ENCODE measurements at regions not wholly inside any gene's neighbourhood (a gene's known extent, or its start where the extent isn't known, plus 50 kb on each side); places are given as distances from the start of the nearest gene placed in this dataset.

DNA sequence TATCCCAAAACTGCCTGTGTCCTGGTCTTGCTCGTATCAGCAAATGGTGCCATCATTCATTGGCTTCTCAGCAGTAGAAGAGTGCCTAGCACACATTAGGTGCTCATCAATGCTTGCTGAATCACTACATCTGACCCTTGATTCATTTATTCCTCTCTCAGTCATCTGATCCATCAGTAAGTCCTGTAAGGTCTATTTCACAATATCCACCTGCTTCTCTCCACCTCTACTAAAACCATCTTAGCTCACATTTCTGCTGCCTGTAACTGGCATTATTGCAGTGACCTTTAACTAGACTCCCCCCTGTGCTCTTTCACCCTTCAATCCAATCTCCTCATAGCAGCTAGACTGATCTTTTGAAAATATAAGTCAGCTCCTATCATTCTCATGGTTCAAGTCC, 387.6 kb upstream of the SPRED2 start:
- H3K9me2 ChIP-seq (replicated peaks; ENCODE audit: low read depth, low read length), result no peaks in the 10 kb centered on the region
- H3K4me3 ChIP-seq (ENCODE audit: low read length, poor library complexity, severe bottlenecking), result no peak overlapping the region
- no peaks in the 10 kb centered on the region for H3K79me2 ChIP-seq (ENCODE audit: insufficient read depth, low read length)
- no peaks in the 10 kb centered on the region for H3F3A ChIP-seq (ENCODE audit: low read depth)
- H3K4me1 ChIP-seq (ENCODE audit: insufficient read depth, low read length, poor library complexity, severe bottlenecking), result no peaks in the 10 kb centered on the region
- H2AFZ ChIP-seq (ENCODE audit: low read length), result no peak overlapping the region
- TF ChIP-seq, protein P1, sequence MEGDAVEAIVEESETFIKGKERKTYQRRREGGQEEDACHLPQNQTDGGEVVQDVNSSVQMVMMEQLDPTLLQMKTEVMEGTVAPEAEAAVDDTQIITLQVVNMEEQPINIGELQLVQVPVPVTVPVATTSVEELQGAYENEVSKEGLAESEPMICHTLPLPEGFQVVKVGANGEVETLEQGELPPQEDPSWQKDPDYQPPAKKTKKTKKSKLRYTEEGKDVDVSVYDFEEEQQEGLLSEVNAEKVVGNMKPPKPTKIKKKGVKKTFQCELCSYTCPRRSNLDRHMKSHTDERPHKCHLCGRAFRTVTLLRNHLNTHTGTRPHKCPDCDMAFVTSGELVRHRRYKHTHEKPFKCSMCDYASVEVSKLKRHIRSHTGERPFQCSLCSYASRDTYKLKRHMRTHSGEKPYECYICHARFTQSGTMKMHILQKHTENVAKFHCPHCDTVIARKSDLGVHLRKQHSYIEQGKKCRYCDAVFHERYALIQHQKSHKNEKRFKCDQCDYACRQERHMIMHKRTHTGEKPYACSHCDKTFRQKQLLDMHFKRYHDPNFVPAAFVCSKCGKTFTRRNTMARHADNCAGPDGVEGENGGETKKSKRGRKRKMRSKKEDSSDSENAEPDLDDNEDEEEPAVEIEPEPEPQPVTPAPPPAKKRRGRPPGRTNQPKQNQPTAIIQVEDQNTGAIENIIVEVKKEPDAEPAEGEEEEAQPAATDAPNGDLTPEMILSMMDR (conservative IDR thresholded peaks at IDR 0.05; ENCODE audit: low read length), result no peak
- no peak for TF ChIP-seq EZH2phosphoT487 (IDR thresholded peaks at IDR 0.05; ENCODE audit: borderline replicate concordance)
- H4K20me1 ChIP-seq (ENCODE audit: insufficient read depth, low read length, poor library complexity, severe bottlenecking), result no peaks in the 10 kb centered on the region
- no peaks in the 10 kb centered on the region for H3K9me3 ChIP-seq (ENCODE audit: insufficient read depth, low read depth, low read length)
- H3K9ac ChIP-seq (ENCODE audit: low read depth, low read length, poor library complexity, severe bottlenecking), result no peak overlapping the region
- H3K27me3 ChIP-seq (ENCODE audit: insufficient read depth, low read length, poor library complexity, severe bottlenecking), result no peaks in the 10 kb centered on the region
- no peak overlapping the region for H3K4me2 ChIP-seq (ENCODE audit: low read depth, low read length, poor library complexity, severe bottlenecking)
- no peaks in the 10 kb centered on the region for H3K36me3 ChIP-seq (ENCODE audit: insufficient read depth, low read length)

DNA sequence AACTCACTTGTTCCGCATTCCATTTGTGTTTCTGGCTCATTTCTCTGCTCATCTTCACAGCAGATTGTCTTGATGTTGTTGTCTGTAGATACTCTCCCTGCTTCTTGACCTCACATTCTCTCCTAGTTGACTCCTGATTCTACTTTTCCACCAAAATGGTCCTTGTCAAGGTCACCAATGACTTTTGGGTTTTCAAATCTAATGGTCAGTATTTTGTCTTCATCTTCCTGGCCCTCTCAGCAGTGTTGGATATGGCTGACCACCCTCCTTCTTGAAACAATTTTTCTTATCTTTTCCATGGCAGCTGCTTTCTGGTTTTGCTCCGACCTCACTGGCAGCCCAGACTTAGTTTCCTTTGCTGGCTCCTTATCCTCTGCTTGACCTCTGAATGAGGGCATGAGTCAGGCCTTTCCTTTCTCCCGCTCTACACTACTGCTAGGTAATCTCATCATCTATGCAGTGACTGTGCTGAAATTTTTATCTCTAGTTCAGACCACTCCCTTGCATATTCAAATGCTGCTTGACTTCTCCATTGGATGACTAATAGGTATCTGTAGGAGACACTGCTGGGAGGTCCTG, 386.6 kb upstream of the SPRED2 start:
- Histone ChIP-seq H4K20me1 (ENCODE audit: insufficient read depth, low read length, poor library complexity, severe bottlenecking) (no peaks in the 10 kb centered on the region), H3K4me1 (ENCODE audit: insufficient read depth, low read length, poor library complexity, severe bottlenecking) (no peaks in the 10 kb centered on the region), H3K9me2 (replicated peaks; ENCODE audit: low read depth, low read length) (no peaks in the 10 kb centered on the region), H3K4me3 (ENCODE audit: low read length, poor library complexity, severe bottlenecking) (no peak overlapping the region), H3K4me2 (ENCODE audit: low read depth, low read length, poor library complexity, severe bottlenecking) (no peak overlapping the region), H3K9me3 (ENCODE audit: insufficient read depth, low read depth, low read length) (no peaks in the 10 kb centered on the region), H3K27me3 (ENCODE audit: insufficient read depth, low read length, poor library complexity, severe bottlenecking) (no peaks in the 10 kb centered on the region), H3K36me3 (ENCODE audit: insufficient read depth, low read length) (no peaks in the 10 kb centered on the region), H3K9ac (ENCODE audit: low read depth, low read length, poor library complexity, severe bottlenecking) (no peak overlapping the region), H2AFZ (ENCODE audit: low read length) (no peak overlapping the region), H3K79me2 (ENCODE audit: insufficient read depth, low read length) (no peaks in the 10 kb centered on the region), H3F3A (ENCODE audit: low read depth) (no peaks in the 10 kb centered on the region)
- no peak for TF ChIP-seq EZH2phosphoT487 (IDR thresholded peaks at IDR 0.05; ENCODE audit: borderline replicate concordance)
- TF ChIP-seq, protein P1 (conservative IDR thresholded peaks at IDR 0.05; ENCODE audit: low read length), result no peak

DNA sequence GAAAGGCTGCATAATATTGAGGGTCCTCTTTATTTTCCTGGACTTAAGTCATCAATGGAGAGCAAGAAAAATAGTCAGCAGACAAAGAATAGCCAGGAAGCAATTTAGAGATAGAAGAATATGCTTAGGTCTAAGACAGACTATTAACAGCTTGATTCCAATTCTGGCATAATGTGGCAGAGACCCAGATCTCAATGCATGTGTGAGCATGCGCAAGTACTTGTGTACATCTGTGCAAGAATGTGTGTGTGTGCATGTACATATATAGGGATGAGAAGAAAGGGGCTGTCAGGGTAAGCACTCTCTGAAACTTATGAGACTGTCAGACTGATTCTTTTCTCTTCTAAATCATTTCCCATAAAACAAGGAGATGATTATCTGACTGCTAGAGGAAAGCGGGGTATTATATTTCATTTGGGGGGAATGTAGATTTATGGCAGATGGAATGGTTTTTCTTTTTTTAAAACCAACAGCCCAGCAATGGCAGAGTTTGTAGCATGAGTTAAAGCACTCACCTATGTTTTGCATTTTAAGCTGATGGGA, 381.3 kb upstream of the SPRED2 start:
- Histone ChIP-seq H4K20me1 (ENCODE audit: insufficient read depth, low read length, poor library complexity, severe bottlenecking) (no peaks in the 10 kb centered on the region), H3K9me3 (ENCODE audit: insufficient read depth, low read depth, low read length) (no peaks in the 10 kb centered on the region), H3K36me3 (ENCODE audit: insufficient read depth, low read length) (no peaks in the 10 kb centered on the region), H3K9me2 (replicated peaks; ENCODE audit: low read depth, low read length) (no peaks in the 10 kb centered on the region), H3K4me3 (ENCODE audit: low read length, poor library complexity, severe bottlenecking) (no peak overlapping the region), H3K9ac (ENCODE audit: low read depth, low read length, poor library complexity, severe bottlenecking) (no peak overlapping the region), H2AFZ (ENCODE audit: low read length) (no peak overlapping the region), H3K4me1 (ENCODE audit: insufficient read depth, low read length, poor library complexity, severe bottlenecking) (no peaks in the 10 kb centered on the region), H3F3A (ENCODE audit: low read depth) (no peaks in the 10 kb centered on the region), H3K4me2 (ENCODE audit: low read depth, low read length, poor library complexity, severe bottlenecking) (no peak overlapping the region), H3K79me2 (ENCODE audit: insufficient read depth, low read length) (no peaks in the 10 kb centered on the region), H3K27me3 (ENCODE audit: insufficient read depth, low read length, poor library complexity, severe bottlenecking) (no peaks in the 10 kb centered on the region)
- TF ChIP-seq, protein P1 (conservative IDR thresholded peaks at IDR 0.05; ENCODE audit: low read length), result no peak
- TF ChIP-seq EZH2phosphoT487 (IDR thresholded peaks at IDR 0.05; ENCODE audit: borderline replicate concordance), result no peak

All from Loucy (cell line).